ENCODE measurements at regions not wholly inside any gene's neighbourhood (a gene's known extent, or its start where the extent isn't known, plus 50 kb on each side); places are given as distances from the start of the nearest gene placed in this dataset.
A peak's percentile ranks its signal among the peaks of the same experiment; 100 is the strongest.

GRCh38 chr17:77274096-77274845 is 133.5 kb downstream of the SEC14L1 start:
- no peaks in the 10 kb centered on the region for H3K36me3 ChIP-seq
- no peaks in the 10 kb centered on the region for H3K27me3 ChIP-seq
- intact Hi-C loops (cut with DNase I; ENCODE audit: low total_unique reads): no loop called here
- no peak overlapping the region for H3K27ac ChIP-seq
- H3K4me3 ChIP-seq: no peak overlapping the region
- 83 to 89% (median 86%) methylated on average over 14 to 17 of the region's 17 CpGs for WGBS, 5 donors
- H3K9me3 ChIP-seq: no peaks in the 10 kb centered on the region
- peak in 1 of 2 donors; percentile 6 for DNase-seq
- no peak for TF ChIP-seq POLR2AphosphoS5 (IDR thresholded peaks at IDR 0.05)
- TF ChIP-seq EP300 (IDR thresholded peaks at IDR 0.05): no peak
- TF ChIP-seq POLR2A (IDR thresholded peaks at IDR 0.05): no peak
- no peak for TF ChIP-seq CTCF (IDR thresholded peaks at IDR 0.05)
- no peaks in the 10 kb centered on the region for H3K4me1 ChIP-seq

DNA sequence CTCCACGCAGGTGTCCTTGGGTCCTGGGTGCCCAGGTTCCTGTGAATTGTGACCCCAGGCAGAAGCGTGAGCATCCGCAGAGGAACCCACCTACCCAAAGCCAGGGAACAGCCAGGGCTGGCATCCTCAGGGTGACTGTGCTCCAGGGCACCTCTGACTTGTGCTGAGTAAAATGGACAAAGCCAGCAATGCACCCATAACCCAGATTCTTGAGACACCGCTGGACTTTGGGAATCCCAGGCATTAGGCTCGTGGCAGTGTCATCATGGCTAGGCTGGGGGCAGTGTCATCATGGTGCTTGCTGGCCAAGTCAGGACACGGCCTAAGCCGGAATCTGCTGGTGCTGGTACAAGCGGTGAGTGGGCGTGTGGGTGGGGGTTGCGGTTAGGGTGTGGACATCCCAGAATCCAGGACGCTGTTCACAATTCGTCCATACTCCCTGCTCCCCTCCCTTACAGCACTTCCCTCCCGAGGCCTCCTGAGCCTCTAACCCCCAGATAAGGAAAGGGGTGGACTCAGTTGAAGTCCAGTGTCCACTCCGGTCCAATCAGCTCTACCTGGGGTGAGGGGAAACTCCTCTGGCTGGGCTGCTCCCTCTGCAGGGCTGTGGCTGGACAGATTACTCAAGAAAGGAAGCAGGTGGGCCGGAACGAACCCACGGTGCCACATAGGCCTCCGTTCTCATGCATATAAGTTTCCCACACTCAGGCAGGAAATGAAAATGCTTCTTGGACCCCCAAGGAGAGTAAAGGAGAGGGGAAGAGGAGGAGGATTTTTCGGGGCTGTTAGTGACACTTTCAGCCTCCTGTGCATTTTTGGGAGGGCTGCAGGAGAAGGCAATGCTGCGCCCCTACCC is 138.9 kb downstream of the SEC14L1 start:
- H3K4me1 ChIP-seq: peaks cover 20 to 49% (median 39%) of the 10 kb centered on the region in 4 donors
- no peaks in the 10 kb centered on the region for H3K9me3 ChIP-seq
- peak overlapping the region in 1 of 4 donors; percentile 63 for H3K4me3 ChIP-seq
- peaks cover 0 to 10% (median 7%) of the 10 kb centered on the region in 3 donors for H3K27me3 ChIP-seq
- TF ChIP-seq EP300 (IDR thresholded peaks at IDR 0.05): no peak
- TF ChIP-seq POLR2A (IDR thresholded peaks at IDR 0.05): no peak
- no peak for TF ChIP-seq CTCF (IDR thresholded peaks at IDR 0.05)
- TF ChIP-seq POLR2AphosphoS5 (IDR thresholded peaks at IDR 0.05): no peak
- 54 to 72% (median 68%) methylated on average over 19 to 20 of the region's 20 CpGs for WGBS, 5 donors
- intact Hi-C loops (cut with DNase I; ENCODE audit: low total_unique reads): no loop called here
- H3K27ac ChIP-seq: peak overlapping the region in 4 of 5 donors; percentile 15 to 92 (median 41)
- DNase-seq: peak; percentile 44 to 78
- no peaks in the 10 kb centered on the region for H3K36me3 ChIP-seq

DNA sequence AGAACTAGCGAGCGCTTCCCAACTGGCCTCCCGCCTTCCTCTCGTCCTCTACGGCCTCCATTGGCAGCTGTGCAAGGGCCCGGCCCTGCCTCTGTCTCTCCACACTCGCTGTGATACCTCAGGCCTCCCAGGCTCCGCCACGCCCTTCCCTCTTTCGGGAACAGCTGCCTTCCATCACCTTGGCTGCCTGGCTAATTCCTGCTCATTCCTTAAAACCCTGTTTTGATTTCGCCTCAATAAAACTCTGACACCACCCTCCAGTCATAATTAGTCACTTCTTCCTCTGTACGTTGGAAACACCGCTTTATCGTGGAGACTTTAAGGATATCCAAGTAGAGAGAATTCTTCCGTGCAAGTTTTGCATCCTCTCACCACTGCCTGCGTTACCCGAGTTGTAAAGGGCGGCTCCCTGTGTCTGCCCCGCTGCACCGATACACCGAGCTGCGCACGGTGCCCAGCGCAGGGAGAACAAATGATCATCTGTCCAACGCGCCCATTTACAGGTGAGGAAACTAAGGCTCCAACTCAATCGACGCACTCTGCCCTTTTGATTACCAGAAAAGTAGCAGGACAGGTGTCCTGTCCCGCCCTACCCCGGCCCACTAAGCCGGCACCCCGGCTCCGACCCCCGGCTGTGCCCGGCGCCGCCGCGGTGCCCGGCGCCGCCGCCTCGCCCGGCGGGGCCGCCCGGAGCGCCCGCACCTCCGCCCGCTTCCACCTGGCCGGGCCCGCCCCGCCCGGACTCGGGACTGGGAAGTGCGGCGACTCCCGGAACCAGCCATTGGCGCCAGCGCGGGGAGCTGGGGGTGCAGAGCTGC is 139.7 kb downstream of the SEC14L1 start:
- Histone ChIP-seq H3K4me1 (peaks cover 28 to 57% (median 47%) of the 10 kb centered on the region in 4 donors), H3K27me3 (peaks cover 0 to 10% (median 7%) of the 10 kb centered on the region in 3 donors), H3K27ac (peak overlapping the region in 4 of 5 donors; percentile 15 to 92 (median 64)), H3K9me3 (no peaks in the 10 kb centered on the region), H3K4me3 (peak overlapping the region; percentile 59 to 63 (median 62)), H3K36me3 (no peaks in the 10 kb centered on the region)
- DNase-seq: peak in 1 of 2 donors; percentile 54
- 8 to 31% (median 16%) methylated on average over 29 to 63 of the region's 63 CpGs for WGBS, 5 donors
- intact Hi-C loops (cut with DNase I; ENCODE audit: low total_unique reads): no loop called here
- peak in 1 of 3 donors; percentile 37 for TF ChIP-seq POLR2AphosphoS5 (IDR thresholded peaks at IDR 0.05)
- TF ChIP-seq POLR2A (IDR thresholded peaks at IDR 0.05): no peak

DNA sequence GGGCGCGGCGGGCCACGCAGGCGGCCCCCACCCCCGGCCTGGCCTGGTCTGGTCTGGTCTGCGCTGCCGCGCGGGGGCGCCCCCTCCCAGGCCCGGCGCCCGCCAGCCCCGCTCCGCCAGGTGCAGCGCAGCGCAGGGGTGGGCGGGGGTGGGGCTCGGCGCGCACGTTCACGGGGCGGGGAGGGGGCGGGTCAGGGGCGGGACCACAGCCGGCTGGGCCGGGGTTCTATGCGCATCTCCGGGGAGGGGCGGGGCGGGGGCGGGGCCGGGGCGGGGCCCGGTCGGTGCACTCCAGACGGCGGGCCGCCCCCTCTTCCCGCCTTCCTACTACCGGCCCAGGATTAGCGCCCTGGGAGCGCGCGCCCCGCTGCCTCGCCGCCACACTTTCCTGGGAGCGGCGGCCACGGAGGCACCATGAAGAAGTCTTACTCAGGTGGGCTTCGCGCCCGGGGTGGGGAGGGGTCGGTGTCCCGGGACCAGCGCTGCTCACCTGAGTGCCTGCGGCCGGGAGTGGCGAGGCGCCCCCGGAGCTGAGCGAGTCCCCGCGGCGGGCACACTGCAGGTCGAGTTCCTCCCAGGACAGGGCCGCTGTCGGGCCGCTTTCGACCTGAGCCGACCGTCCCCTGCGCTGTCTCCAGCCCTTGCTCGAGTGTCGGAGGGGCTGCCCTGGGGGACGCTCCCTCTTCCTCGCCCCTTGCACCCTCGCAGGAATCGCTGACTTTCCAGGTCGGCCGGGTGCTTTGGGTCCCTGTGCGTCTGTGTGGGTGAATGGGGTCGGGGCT is 140.5 kb downstream of the SEC14L1 start:
- 1 to 6% (median 2%) methylated on average over 14 to 79 of the region's 86 CpGs for WGBS, 5 donors
- no peaks in the 10 kb centered on the region for H3K9me3 ChIP-seq
- H3K27me3 ChIP-seq: peaks cover 0 to 10% (median 7%) of the 10 kb centered on the region in 3 donors
- H3K36me3 ChIP-seq: no peaks in the 10 kb centered on the region
- intact Hi-C loops (cut with DNase I; ENCODE audit: low total_unique reads): no loop called here
- TF ChIP-seq EP300 (IDR thresholded peaks at IDR 0.05) (no peak), POLR2A (IDR thresholded peaks at IDR 0.05) (no peak), CTCF (IDR thresholded peaks at IDR 0.05) (peak in 2 of 7 experiments; percentile 23 to 53), POLR2AphosphoS5 (IDR thresholded peaks at IDR 0.05) (peak in 2 of 3 donors; percentile 45 to 77)
- H3K27ac ChIP-seq: peak overlapping the region; percentile 84 to 94 (median 92)
- peak overlapping the region; percentile 59 to 63 (median 62) for H3K4me3 ChIP-seq
- H3K4me1 ChIP-seq: peaks cover 36 to 65% (median 53%) of the 10 kb centered on the region in 4 donors
- DNase-seq: peak; percentile 74 to 91

Measured in stomach (tissue), 8 donors.